WERI-Rb-1 (cell line): ENCODE measurements at regions not wholly inside any gene's neighbourhood (a gene's known extent, or its start where the extent isn't known, plus 50 kb on each side); places are given as distances from the start of the nearest gene placed in this dataset.

Source experiments
- DNase-seq: peaks from one replicate; pipeline ENCODE4 v3.0.0-alpha.2; 2020
- H3K27ac ChIP-seq: fragments of 250-450 bp; sonication (Bioruptor Pico); 2 replicates; pipeline ENCODE4 v1.5.1; 2020; ENCODE audit warnings: mild to moderate bottlenecking, moderate library complexity
- H3K27me3 ChIP-seq: fragments of 250-450 bp; sonication (Bioruptor Pico); 2 replicates; pipeline ENCODE4 v1.5.1; 2021; ENCODE audit warnings: mild to moderate bottlenecking, low read depth, moderate library complexity; ENCODE audit not compliant: insufficient read depth, severe bottlenecking
- H3K36me3 ChIP-seq: fragments of 250-450 bp; sonication (Bioruptor Pico); 2 replicates; pipeline ENCODE4 v1.5.1; 2020; ENCODE audit warnings: mild to moderate bottlenecking, moderate library complexity
- H3K4me3 ChIP-seq: 2 replicates; pipeline ENCODE4 v1.5.1; 2011; ENCODE audit warnings: low read depth, mild to moderate bottlenecking, control low read depth, low read length
- H3K9me3 ChIP-seq: fragments of 250-450 bp; sonication (Bioruptor Pico); 2 replicates; pipeline ENCODE4 v1.5.1; 2021; ENCODE audit warnings: mild to moderate bottlenecking, moderate library complexity; ENCODE audit not compliant: severe bottlenecking
- CTCF ChIP-seq: IDR thresholded peaks from 2 replicates; pipeline ENCODE4 v1.5.1; 2011; ENCODE audit warnings: low read depth, mild to moderate bottlenecking, control low read depth, inconsistent platforms, low read length

GRCh38 chr3:25113891-25114290, 314.2 kb upstream of the RARB start:
- Histone ChIP-seq H3K9me3 (no peaks in the 10 kb centered on the region), H3K27me3 (no peaks in the 10 kb centered on the region), H3K4me3 (no peak overlapping the region), H3K36me3 (no peaks in the 10 kb centered on the region), H3K27ac (no peak overlapping the region)
- DNase-seq: no peak
- no peak for TF ChIP-seq CTCF

- H3K27me3 ChIP-seq: no peaks in the 10 kb centered on the region
Measured at GRCh38 chr3:25114532-25114931, 313.5 kb upstream of the RARB start.

GRCh38 chr3:25117005-25117593, 311.0 kb upstream of the RARB start:
- H3K9me3 ChIP-seq: no peaks in the 10 kb centered on the region
- no peak overlapping the region for H3K27ac ChIP-seq
- no peaks in the 10 kb centered on the region for H3K27me3 ChIP-seq
- no peak overlapping the region for H3K4me3 ChIP-seq
- DNase-seq: no peak
- no peak for TF ChIP-seq CTCF
- H3K36me3 ChIP-seq: no peaks in the 10 kb centered on the region

More at GRCh38 chr3:25114532-25114931, 313.5 kb upstream of the RARB start:
- H3K36me3 ChIP-seq: no peaks in the 10 kb centered on the region
- H3K27ac ChIP-seq: no peak overlapping the region
- no peak overlapping the region for H3K4me3 ChIP-seq
- H3K9me3 ChIP-seq: no peaks in the 10 kb centered on the region
- DNase-seq: no peak
- no peak for TF ChIP-seq CTCF

- Histone ChIP-seq H3K4me3 (no peak overlapping the region), H3K36me3 (no peaks in the 10 kb centered on the region), H3K27me3 (no peaks in the 10 kb centered on the region), H3K27ac (no peak overlapping the region), H3K9me3 (no peaks in the 10 kb centered on the region)
- no peak for TF ChIP-seq CTCF
- DNase-seq: no peak
Measured at GRCh38 chr3:25119682-25120081, 308.4 kb upstream of the RARB start.

- H3K27me3 ChIP-seq: no peaks in the 10 kb centered on the region
- no peak for DNase-seq
Measured at GRCh38 chr3:25120665-25121064, 307.4 kb upstream of the RARB start.

More at GRCh38 chr3:25120665-25121064, 307.4 kb upstream of the RARB start:
- Histone ChIP-seq H3K36me3 (no peaks in the 10 kb centered on the region), H3K27ac (no peak overlapping the region), H3K4me3 (no peak overlapping the region), H3K9me3 (no peaks in the 10 kb centered on the region)
- no peak for TF ChIP-seq CTCF
